NCI-H128 (cell line): ENCODE measurements at regions not wholly inside any gene's neighbourhood (a gene's known extent, or its start where the extent isn't known, plus 50 kb on each side); places are given as distances from the start of the nearest gene placed in this dataset.

Source experiments
- DNase-seq: peaks from one replicate; lab custom pipeline; 2025; ENCODE audit not compliant: unreplicated experiment; lab: John Stamatoyannopoulos, UW

GRCh38 chr9:130755377-130756007 is 61.9 kb downstream of the EXOSC2 start:
- no peak for DNase-seq

DNA sequence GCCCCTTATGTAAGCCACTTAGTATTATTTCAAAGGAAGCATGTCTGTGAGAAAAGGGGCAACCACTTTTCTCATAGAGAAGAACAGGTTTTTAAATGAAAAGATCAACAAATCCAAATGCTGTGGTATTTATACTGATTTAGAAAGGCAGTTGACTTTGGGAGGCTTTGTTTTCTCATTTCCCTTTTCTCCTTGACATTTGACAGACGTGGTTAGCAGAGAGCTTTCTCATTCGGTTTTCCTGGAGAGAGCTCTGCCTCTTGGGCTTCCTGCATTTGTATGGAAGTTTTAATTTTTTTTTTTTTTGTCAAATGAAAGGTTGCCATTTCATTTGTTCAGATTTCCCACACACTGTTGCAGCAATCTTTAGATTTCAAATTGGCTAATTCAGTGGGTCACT is 62.5 kb downstream of the EXOSC2 start:
- DNase-seq, result no peak

DNA sequence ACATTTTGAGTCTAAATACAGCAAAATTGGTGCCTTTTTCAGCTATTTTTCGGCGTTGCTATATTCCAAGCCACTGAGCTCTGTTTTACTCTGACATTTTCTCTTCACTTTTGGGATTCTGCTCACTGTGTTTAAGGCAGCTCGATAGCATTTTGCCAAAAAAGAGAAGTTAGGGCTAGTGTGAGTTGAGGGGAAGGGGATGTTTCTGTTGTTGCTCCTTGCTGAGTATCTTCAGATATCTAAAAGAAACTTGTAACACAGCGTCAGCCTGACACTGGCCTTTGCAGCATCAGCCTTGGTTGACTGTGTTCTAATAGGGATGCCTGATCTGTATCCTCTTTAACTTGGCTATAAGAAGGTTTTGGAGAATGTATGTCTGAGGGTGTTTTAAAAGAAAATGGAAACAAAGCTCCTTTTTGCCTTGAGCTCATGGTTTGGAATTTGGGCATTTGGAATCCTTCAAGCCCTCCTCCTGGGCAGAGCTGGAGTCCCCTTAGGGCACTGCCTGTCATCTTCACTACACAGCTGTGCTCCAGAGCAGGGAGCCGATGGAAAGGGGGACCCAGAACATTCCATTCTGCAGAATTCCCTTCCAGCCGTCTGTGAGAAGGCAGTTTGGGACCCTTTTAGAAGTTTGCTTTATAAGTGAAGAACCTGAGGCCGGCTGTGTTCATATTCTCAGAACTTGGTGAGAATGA is 63.0 kb downstream of the EXOSC2 start:
- DNase-seq, result no peak

DNA sequence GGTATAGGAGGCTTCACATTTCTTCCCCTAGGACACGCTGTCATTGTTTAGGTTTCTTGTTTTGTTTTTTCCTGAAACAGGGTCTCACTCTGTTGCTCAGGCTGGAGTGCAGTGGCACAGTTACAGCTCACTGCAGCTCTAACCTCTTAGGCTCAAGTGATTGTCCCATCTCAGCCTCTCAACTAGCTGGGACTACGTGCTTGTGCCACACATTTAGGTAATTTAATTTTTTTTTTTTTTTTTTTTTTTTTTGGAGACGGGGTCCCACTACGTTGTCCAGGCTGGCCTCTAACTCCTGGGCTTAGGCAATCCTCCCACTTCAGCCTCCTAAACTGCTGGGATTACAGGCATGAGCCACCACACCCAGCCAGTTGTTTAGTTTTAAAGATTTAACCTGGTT is 66.2 kb downstream of the EXOSC2 start:
- DNase-seq, result no peak

- DNase-seq, result no peak
These were observed 70.0 kb downstream of the EXOSC2 start for GRCh38 chr9:130763331-130764171.

- no peak for DNase-seq
These were observed 69.7 kb upstream of the ABL1 start for GRCh38 chr9:130765137-130766020.

- no peak for DNase-seq
These were observed 68.8 kb upstream of the ABL1 start for GRCh38 chr9:130766021-130766926.

- no peak for DNase-seq
These were observed 68.1 kb upstream of the ABL1 start for GRCh38 chr9:130766927-130767307.

- DNase-seq, result no peak
These were observed 66.8 kb upstream of the ABL1 start for GRCh38 chr9:130768265-130768664.

GRCh38 chr9:130768891-130769403 is 66.1 kb upstream of the ABL1 start:
- DNase-seq, result no peak

DNA sequence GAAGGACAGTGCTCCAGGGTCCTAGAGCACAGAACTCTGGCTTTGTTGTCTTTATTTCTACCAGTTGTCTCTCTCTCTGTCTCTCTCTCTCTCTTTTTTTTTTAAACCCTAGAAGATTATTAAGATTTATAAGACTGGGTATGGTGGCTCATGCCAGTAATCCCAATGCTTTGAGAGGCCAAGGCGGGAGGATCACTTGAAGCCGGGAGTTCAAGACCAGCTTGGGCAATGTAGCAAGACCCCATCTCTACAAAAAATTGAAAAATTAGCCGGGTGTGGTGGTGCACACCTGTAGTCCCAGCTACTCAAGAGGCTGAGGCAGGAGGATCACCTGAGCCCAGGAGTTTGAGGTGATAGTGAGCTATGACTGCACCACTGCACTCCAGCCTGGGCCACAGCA is 65.0 kb upstream of the ABL1 start:
- DNase-seq, result no peak

GRCh38 chr9:130770679-130771442 is 64.2 kb upstream of the ABL1 start:
- peak; percentile 4 for DNase-seq

DNA sequence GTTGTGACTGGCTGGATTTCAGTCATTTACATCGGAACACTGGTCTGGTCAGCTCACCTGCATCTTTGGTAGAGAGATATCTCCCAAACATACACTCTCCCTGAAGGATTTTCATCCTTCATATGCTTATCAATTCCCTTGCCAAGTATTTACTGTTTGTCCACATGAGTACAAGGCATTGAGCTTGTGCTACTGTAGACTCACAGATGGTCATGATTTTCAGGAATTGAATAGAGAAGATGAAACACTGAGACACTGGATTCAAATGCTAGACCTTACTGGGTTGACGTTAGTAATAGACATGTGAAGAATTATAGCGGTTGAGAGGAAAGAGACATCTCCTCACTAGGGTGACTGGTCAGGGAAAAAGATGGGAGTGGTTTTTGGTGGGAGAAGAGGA is 62.9 kb upstream of the ABL1 start:
- no peak for DNase-seq

GRCh38 chr9:130774183-130774582 is 60.9 kb upstream of the ABL1 start:
- DNase-seq, result no peak

- DNase-seq, result no peak
These were observed 59.6 kb upstream of the ABL1 start for GRCh38 chr9:130775336-130775991.

DNA sequence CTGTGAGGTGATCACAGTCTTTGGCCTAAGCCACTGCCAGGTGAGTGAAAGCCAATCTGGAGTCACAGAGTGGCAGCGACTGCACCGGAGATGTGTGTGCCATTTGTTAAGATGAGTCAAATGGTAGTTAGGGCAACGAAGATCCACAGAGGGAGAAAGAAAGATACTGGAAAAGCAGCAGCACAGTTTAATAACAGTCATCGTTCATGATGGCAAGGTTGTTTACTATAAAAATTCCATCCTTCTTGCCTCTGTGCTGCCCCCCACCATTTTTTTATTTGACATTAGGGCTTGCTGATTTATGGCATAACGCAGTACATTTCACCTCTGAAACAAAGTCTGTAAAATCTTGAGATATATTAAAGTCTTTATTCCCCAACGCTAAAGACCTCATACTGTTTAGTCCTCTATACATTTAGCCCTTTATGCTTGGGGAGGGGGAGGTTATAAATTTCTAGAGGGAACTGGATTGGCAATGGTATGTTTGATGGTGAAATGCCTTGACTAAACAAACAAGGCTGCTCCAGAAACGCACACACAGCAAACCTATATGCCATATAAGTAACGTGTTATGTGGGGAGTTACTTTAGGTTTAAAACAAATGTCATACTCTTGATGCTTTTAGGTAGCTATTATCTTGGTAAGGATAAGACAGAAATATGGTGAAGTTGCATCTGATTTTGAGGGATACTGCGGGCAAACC is 55.8 kb upstream of the ABL1 start:
- no peak for DNase-seq

GRCh38 chr9:130780415-130780814 is 54.6 kb upstream of the ABL1 start:
- no peak for DNase-seq
